GM19328 (cell line): ENCODE measurements at regions not wholly inside any gene's neighbourhood (a gene's known extent, or its start where the extent isn't known, plus 50 kb on each side); places are given as distances from the start of the nearest gene placed in this dataset.

Experiments
- ATAC-seq: cut with Tn5 transposase; IDR thresholded peaks from one replicate; pipeline ENCODE4 v1.9.1; 2021; ENCODE audit warnings: mild to moderate bottlenecking, moderate library complexity; ENCODE audit not compliant: unreplicated experiment

- no peak for ATAC-seq
Observed at GRCh38 chr4:81965454-81965853, 408.3 kb downstream of the HNRNPD start.

- ATAC-seq: no peak
Observed at GRCh38 chr4:81963763-81964020, 410.1 kb downstream of the HNRNPD start.

- no peak for ATAC-seq
Observed at GRCh38 chr4:81963015-81963762, 410.6 kb downstream of the HNRNPD start.

- no peak for ATAC-seq
Observed at GRCh38 chr4:81960961-81961360, 412.8 kb downstream of the HNRNPD start.

GRCh38 chr4:81954271-81954670, 419.5 kb downstream of the HNRNPD start:
- no peak for ATAC-seq

GRCh38 chr4:81951891-81952455, 421.8 kb downstream of the HNRNPD start:
- no peak for ATAC-seq

- ATAC-seq: no peak
Observed at GRCh38 chr4:81946996-81947395, 426.8 kb downstream of the HNRNPD start.

GRCh38 chr4:81930506-81931238, 443.1 kb downstream of the HNRNPD start:
- no peak for ATAC-seq

GRCh38 chr4:81923140-81923539, 450.7 kb downstream of the HNRNPD start:
- no peak for ATAC-seq

- ATAC-seq: no peak
Observed at GRCh38 chr4:81922313-81922712, 450.6 kb upstream of the RASGEF1B start.

GRCh38 chr4:81921751-81922159, 450.0 kb upstream of the RASGEF1B start:
- no peak for ATAC-seq

- no peak for ATAC-seq
Observed at GRCh38 chr4:81919810-81920209, 448.1 kb upstream of the RASGEF1B start.

- peak; percentile 66 for ATAC-seq
Observed at GRCh38 chr4:81919223-81919622, 447.5 kb upstream of the RASGEF1B start.

GRCh38 chr4:81915430-81915829, 443.7 kb upstream of the RASGEF1B start:
- no peak for ATAC-seq

- no peak for ATAC-seq
Observed at GRCh38 chr4:81914623-81915022, 442.9 kb upstream of the RASGEF1B start.

GRCh38 chr4:81913427-81913879, 441.7 kb upstream of the RASGEF1B start:
- no peak for ATAC-seq

- no peak for ATAC-seq
Observed at GRCh38 chr4:81912376-81913030, 440.8 kb upstream of the RASGEF1B start.

- no peak for ATAC-seq
Observed at GRCh38 chr4:81906905-81907304, 435.2 kb upstream of the RASGEF1B start.

GRCh38 chr4:81905971-81906370, 434.3 kb upstream of the RASGEF1B start:
- peak; percentile 83 for ATAC-seq

- no peak for ATAC-seq
Observed at GRCh38 chr4:81904121-81904520, 432.4 kb upstream of the RASGEF1B start.

GRCh38 chr4:81903212-81903611, 431.5 kb upstream of the RASGEF1B start:
- ATAC-seq: no peak
